Hematopoietic multipotent progenitor cell treated with erythropoietin and hydrocortisone succinate and interleukin-3 and kit ligand, for 4 days (in vitro differentiated cells): ENCODE measurements at regions not wholly inside any gene's neighbourhood (a gene's known extent, or its start where the extent isn't known, plus 50 kb on each side); places are given as distances from the start of the nearest gene placed in this dataset.

ENCODE experiments used
- DNase-seq: peaks from one replicate; pipeline ENCODE4 v3.0.0-alpha.2; 2015

- DNase-seq, result peak; percentile 73
Measured at GRCh38 chr3:72487078-72487765, 361.0 kb downstream of the SHQ1 start.

- no peak for DNase-seq
Measured at GRCh38 chr3:72485641-72486040, 362.6 kb downstream of the SHQ1 start.

GRCh38 chr3:72483554-72484104 is 364.6 kb downstream of the SHQ1 start:
- DNase-seq, result no peak

- DNase-seq, result peak; percentile 66
Measured at GRCh38 chr3:72482589-72483321, 365.5 kb downstream of the SHQ1 start.

DNA sequence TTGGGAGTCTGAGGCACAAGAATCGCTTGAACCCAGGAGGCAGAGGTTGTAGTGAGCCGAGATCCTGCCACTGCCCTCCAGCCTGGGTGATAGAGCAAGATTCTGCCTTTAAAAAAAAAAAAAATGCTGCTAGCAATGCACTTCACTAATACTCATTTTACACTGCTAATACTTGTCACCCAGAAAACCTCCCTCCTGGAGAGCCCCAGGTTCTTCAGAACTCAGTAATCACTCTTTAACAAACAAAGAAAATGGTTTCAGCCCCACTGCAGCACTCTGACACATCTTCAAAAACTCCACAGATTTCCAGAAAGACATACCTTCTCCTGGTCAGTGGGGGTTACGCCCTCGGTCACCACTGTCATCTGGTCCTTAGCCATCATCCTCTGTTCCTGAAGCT is 366.7 kb downstream of the SHQ1 start:
- DNase-seq, result no peak

DNA sequence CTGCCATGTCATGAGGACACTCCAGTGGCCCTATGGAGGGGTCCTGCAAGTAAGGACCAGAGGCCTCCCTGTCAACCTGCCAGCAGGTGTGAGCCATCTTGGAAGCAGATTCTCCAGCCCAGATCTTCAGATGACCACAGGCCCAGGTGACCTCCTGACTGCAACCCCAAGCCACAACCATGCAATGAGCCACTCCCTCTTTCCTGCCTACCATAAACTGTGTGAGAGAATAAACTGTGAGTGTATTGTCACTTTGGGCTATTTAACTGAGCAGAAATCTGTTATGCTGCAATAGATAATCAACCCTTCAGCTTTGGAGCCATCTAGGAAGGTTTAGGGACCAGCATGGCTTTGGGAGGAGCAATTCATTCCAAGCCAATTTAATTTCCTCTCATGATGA is 367.9 kb downstream of the SHQ1 start:
- DNase-seq, result no peak

GRCh38 chr3:72479651-72480215 is 368.5 kb downstream of the SHQ1 start:
- DNase-seq, result no peak

DNA sequence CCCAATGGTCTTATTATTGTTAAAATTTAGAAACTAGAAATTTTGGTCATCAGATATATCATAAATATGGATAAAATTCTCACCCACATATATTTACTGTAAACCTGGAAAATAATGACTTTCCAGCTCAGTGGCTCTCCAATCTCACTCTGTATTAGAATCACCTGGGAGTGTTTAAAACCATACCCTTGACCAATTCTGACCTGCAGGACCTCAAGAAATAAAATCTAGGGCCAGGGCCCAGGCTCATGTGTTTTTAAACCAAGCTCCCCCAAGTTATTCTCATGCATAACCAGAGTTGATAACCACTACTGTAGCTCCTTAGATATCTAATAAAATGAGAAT is 372.1 kb downstream of the SHQ1 start:
- DNase-seq, result no peak

DNA sequence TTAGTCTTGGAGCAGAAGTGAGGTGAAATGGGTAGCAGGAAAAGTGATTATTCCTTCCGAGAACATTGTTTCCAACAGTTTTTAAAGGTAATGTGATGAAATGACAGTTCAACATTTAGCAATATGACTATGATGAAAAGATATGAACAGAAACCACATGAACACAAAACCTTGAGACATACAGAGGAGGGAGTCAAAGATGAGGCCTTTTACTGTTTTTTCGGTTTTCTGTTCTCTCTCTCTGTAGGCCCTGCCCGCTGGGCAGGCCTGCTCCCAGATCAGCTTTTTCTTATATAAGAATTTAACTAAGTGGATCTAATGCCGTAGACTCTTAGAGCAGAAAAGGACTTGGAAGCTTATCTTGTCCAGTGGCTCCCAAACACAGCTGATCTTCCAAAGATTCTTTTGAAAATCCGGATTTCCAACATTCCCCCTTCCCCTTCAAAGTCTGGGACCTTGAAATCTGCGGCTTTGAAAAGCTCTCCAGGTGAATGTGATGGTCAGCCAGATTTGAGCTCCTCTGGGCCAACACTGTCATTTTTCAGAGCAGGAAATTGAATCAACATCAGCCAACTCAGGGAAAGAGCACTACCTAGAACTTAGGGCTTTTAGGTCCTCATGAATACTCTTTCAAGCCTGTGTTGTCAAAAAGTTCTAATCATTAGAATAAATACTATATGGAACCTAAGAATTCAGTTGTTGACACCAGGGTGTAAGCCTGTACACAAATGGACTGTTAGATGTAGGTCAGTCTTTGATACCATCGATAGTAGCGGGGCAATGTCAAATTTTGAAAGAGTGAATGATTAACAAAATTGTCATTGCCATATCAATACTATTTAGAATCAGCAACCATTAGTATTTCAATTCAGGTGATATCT is 372.7 kb downstream of the SHQ1 start:
- peak; percentile 78 for DNase-seq

GRCh38 chr3:72474775-72475174 is 373.5 kb downstream of the SHQ1 start:
- DNase-seq, result peak; percentile 40

DNA sequence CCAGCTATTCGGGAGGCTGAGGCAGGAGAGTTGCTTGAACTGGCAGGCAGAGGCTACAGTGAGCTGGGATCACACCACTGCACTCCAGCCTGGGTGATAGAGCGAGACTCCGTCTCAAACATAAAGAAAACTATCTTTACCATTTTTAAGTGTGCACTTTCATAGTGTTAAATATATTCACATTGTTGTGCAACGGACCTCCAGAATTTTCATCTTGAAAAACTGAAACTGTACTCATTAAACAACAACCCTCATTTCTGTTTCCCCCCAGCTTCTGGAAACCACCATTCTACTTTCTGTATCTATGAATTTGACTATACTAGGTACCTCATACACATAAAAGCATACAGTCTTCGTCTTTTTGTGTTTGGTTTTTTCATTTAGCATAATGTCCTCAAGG is 375.1 kb downstream of the SHQ1 start:
- no peak for DNase-seq

DNA sequence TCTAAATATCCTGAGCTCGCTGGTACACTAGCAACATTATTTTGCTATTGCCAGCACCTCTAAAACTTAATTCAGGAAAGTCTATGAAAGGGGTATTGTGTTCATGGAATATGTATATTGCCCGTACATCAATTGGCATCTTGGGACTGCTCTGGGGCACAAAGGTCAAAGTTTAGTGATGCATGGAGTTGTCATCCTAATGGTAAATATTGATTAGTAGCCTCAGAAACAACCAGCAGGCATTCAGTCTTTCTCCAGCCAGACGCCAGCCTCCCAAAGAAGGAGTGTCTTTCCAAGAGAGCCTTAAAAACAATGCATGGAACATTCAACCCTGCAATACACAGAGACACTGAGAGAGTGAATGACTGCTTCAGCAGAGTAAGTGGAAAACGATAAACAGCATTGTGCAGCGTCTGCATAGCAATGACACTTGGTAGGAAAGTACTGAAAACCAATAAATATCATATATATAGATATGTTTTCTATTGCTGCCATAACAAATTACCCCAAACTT is 377.3 kb downstream of the SHQ1 start:
- DNase-seq, result no peak

DNA sequence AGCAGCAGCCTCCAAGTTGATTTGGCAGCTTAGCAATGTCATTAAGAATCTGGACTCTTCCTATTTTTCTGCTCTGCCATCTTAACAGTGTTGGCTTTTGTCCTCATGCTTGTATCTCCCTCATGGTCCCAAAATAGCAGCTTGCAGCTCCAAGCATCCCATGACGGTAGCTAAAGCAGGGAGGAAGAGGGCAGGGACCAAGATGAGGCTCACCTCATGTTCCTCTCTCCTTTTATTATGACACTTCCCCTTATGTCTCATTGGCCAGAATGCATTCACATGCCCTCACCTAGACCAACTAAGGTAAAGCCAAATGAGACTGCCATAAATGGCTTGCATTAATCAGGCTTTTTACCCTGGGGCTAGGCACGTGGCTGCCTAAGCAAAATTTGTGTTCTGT is 382.4 kb downstream of the SHQ1 start:
- DNase-seq, result no peak

GRCh38 chr3:72463083-72463482 is 385.2 kb downstream of the SHQ1 start:
- no peak for DNase-seq

DNA sequence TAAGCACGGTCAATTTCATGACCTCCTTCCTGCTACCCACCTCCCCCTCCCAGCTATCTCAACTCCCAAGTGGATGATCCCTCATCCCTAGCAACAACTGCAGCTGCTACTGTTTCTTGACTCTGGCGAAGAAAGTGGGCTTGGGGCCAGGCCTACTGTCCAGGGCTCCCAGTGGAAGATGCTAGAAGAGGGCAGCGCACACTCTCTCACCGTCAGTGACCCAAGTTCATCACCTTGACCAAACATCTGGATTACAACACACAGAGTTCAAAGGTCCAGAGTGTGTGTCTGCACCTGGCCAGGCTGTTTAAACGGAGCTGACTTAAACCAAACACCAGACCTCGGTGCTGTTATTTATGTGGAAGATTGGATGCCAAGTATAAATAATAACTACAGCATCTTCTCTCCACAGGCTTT is 385.6 kb downstream of the SHQ1 start:
- no peak for DNase-seq

- DNase-seq, result no peak
Measured at GRCh38 chr3:72461787-72462186, 386.5 kb downstream of the SHQ1 start.

DNA sequence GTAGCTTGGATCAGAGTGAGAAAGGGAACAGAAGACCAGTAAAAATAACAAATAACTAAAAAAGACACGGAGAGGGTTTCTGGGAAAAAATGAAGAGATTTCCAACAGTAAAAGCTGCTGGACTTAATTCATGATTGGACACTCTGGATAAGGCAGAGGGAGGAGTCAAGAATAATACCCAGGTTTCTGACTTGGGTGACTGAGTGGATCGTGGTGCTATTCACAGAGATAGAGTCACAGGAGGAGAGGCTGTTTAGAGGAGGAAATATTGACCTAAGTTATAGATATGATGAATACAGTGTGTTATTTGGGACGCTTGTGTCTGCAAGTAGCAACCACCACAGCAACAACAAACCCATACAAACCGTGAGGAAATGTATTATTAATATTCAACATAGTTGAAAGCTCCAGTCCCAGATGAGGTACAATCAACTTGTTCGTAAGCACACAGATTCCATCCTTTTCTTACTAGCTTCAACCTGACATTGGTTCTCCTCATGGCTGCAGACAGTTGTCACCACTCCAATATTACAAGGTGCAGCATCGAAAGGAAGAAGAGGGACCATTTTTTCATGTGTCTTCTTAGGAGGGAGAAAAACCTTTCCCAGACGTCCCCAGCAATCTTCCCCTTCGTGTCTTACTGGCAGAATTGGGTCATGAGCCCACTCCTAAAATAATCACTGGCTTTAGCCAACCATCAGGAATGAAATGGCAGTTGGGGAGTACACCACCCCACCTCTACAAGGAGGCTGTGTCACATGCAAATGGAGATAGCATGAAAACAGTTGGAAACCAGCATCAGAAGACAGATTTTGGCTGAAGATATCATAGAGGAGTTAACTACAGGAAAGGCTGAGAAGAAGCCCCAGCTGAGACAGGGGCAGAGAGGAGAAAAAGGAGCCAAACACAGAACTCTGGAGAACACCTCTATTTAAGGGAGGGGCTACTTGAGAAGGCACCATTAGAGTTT is 387.8 kb downstream of the SHQ1 start:
- peak; percentile 92 for DNase-seq

- no peak for DNase-seq
Measured at GRCh38 chr3:72459588-72459987, 388.7 kb downstream of the SHQ1 start.

DNA sequence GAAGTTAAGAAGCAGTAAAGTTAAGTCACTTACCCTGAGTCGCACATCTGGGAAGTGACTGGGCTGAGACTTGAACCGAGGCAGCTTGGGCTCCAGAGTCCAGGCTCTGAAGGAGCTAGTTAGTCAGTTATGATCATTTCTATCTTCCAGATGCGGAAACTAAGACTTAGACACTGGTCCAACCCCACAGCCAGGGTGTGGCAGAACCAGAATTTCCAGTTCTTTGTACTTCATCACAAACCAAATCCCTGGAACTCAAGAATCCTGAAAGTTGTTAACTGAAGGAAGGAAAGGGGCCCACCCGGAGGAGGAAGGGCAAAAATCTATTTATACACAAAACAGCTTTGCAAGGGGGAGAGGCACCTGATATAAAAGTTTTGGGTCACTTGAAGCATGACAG is 389.9 kb downstream of the SHQ1 start:
- DNase-seq, result no peak

- no peak for DNase-seq
Measured at GRCh38 chr3:72454441-72454840, 393.8 kb downstream of the SHQ1 start.

DNA sequence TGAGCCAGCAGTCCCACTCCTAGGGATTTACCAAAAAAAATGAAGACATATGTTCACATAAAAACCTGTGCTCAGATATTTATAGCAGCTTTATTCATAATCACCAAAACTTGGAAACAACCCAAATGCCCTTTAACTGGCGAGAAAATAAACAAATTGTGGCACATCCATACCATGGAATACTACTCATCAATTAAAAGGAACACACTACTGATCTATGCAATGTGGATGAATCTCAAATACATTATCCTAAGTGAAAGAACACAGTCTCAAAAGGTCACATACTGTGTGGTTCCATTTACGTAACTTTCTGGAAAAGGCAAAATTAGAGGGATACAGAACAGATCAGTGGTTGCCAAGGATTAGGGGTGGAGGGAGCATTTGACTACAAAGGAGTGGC is 394.5 kb downstream of the SHQ1 start:
- no peak for DNase-seq

DNA sequence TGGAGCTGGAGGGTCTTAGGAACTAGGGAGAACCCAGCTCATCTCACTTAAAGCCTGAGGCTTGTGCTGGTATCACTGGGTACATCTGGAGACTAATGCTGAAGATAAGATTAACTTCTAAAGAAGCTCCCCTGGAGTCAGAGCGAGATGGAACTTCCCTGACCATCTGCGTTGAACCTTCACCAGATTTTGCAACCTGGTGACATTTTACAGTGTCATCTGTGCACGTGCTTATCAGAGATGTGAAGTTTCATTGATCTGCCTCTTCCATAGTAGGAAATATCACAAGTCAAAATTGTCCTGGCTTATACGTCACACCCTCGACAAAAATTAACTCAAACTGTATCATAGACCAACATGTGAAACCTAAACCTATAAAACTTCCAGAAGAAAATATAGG is 395.5 kb downstream of the SHQ1 start:
- DNase-seq, result peak; percentile 41
